Stimulated activated naive CD8-positive, alpha-beta T cell treated with anti-CD3 and anti-CD28 coated beads, Interleukin-15, Interleukin-2, amounts not matched to agents 100 ng/mL and 50 ng/mL, for 24 hours (primary cell): ENCODE measurements at regions not wholly inside any gene's neighbourhood (a gene's known extent, or its start where the extent isn't known, plus 50 kb on each side); places are given as distances from the start of the nearest gene placed in this dataset.

Experiments used
- H3K27ac Mint-ChIP-seq: one replicate; pipeline ENCODE4 v1.8.0; 2021; ENCODE audit warnings: mild to moderate bottlenecking, mixed read lengths
- H3K27me3 Mint-ChIP-seq: one replicate; pipeline ENCODE4 v1.8.0; 2021; ENCODE audit warnings: mixed read lengths
- H3K36me3 Mint-ChIP-seq: one replicate; pipeline ENCODE4 v1.8.0; 2021; ENCODE audit warnings: low read depth, mixed read lengths
- H3K4me1 Mint-ChIP-seq: one replicate; pipeline ENCODE4 v1.8.0; 2021; ENCODE audit warnings: low read depth, mixed read lengths
- H3K4me3 Mint-ChIP-seq: one replicate; pipeline ENCODE4 v1.8.0; 2021; ENCODE audit warnings: mild to moderate bottlenecking, mixed read lengths
- H3K9me3 Mint-ChIP-seq: one replicate; pipeline ENCODE4 v1.8.0; 2021; ENCODE audit warnings: mixed read lengths

DNA sequence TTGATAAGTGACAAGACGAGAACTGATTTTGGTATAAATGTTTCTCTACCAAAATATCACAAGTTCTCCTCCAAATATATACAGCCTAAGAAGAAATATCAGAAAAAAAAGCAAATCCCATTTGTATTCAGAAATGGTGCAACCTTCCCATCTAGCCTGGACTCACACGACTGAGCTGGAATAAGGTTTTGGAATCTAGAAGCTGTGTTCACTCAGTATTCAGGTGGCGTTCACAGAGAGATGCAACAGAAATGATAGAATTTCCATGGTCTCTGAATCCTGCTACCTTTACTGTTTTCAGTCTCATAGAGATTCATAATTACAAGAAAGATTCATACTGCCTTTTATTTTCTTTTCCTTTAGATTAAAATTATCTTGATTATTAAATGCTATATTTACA is 347.2 kb upstream of the TRIB2 start:
- no peaks in the 10 kb centered on the region for H3K4me1 Mint-ChIP-seq
- no peak overlapping the region for H3K27ac Mint-ChIP-seq
- H3K36me3 Mint-ChIP-seq, result peaks cover 4% of the 10 kb centered on the region
- no peak overlapping the region for H3K4me3 Mint-ChIP-seq
- no peaks in the 10 kb centered on the region for H3K27me3 Mint-ChIP-seq
- peaks cover 12% of the 10 kb centered on the region for H3K9me3 Mint-ChIP-seq

- H3K27ac Mint-ChIP-seq, result no peak overlapping the region
These were observed 340.7 kb upstream of the TRIB2 start for GRCh38 chr2:12376025-12376424.

GRCh38 chr2:12379143-12379542 is 337.6 kb upstream of the TRIB2 start:
- Mint-ChIP-seq H3K27ac (no peak overlapping the region), H3K4me1 (peaks cover 8% of the 10 kb centered on the region), H3K4me3 (no peak overlapping the region), H3K27me3 (no peaks in the 10 kb centered on the region), H3K9me3 (peaks cover 4% of the 10 kb centered on the region), H3K36me3 (no peaks in the 10 kb centered on the region)

More at GRCh38 chr2:12376025-12376424, 340.7 kb upstream of the TRIB2 start:
- Mint-ChIP-seq H3K4me3 (no peak overlapping the region), H3K4me1 (peaks cover 8% of the 10 kb centered on the region), H3K36me3 (no peaks in the 10 kb centered on the region), H3K27me3 (no peaks in the 10 kb centered on the region), H3K9me3 (no peaks in the 10 kb centered on the region)

DNA sequence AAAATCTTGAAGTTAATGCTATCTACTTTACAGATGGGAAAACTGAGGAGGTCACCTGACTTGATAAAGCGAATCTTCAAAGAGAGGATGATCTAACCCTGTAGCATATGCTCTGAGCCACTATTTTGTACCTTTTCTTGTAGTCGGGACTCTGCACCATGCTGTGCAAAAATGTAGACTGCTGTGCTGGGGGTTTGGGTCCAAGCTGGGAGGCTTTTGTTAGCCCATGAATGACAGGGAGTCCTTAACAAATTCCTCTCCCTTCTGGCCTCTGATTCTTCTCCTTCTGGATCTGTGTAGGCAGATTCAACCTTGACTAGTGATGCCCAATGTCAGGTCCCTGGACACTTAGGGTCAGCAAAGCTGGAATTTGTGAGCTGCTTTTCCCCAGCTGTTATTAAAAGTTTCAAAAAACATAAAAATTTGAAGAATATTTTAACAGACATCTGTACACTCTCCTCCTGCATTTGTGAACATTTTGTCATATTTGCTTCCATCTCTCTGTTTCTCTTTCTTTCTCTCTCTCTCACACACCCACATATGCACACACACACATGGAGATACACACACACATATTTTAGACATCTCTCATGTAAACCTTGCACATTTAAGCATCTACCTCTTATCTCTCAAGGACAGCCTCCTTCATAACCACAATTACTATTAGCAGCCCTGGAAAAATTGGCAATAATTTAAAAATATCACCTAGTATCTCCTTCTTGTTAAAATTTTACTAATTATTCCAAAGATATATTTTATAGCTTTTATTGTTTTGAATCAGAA is 335.0 kb upstream of the TRIB2 start:
- H3K27me3 Mint-ChIP-seq, result no peaks in the 10 kb centered on the region
- no peak overlapping the region for H3K27ac Mint-ChIP-seq
- no peak overlapping the region for H3K4me3 Mint-ChIP-seq
- H3K36me3 Mint-ChIP-seq, result no peaks in the 10 kb centered on the region
- no peaks in the 10 kb centered on the region for H3K4me1 Mint-ChIP-seq
- peaks cover 4% of the 10 kb centered on the region for H3K9me3 Mint-ChIP-seq

DNA sequence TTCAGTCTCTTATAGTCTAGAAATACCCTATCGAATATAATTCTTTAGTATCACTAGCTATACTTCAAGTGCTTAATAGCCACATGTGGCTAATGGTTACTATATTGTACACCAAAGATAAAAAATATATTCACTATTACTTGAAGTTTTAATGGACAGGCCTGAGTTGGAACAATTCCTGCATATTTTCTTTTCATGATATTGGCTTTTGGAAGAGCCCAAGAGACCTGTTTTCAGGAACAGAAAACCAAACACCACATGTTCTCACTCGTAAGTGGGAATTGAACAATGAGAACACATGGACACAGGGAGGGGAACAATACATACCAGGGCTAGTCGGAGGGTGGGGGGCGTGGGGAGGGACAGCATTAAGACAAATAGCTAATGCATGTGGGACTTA is 334.4 kb upstream of the TRIB2 start:
- H3K27me3 Mint-ChIP-seq, result no peaks in the 10 kb centered on the region
- no peaks in the 10 kb centered on the region for H3K36me3 Mint-ChIP-seq
- peaks cover 4% of the 10 kb centered on the region for H3K9me3 Mint-ChIP-seq

GRCh38 chr2:12389344-12390045 is 327.2 kb upstream of the TRIB2 start:
- Mint-ChIP-seq H3K27ac (no peak overlapping the region), H3K4me3 (no peak overlapping the region), H3K36me3 (no peaks in the 10 kb centered on the region), H3K27me3 (no peaks in the 10 kb centered on the region), H3K4me1 (peaks cover under 1% of the 10 kb centered on the region), H3K9me3 (no peaks in the 10 kb centered on the region)

More for the DNA sequence above, 334.4 kb upstream of the TRIB2 start:
- no peaks in the 10 kb centered on the region for H3K4me1 Mint-ChIP-seq
- H3K27ac Mint-ChIP-seq, result no peak overlapping the region
- no peak overlapping the region for H3K4me3 Mint-ChIP-seq

DNA sequence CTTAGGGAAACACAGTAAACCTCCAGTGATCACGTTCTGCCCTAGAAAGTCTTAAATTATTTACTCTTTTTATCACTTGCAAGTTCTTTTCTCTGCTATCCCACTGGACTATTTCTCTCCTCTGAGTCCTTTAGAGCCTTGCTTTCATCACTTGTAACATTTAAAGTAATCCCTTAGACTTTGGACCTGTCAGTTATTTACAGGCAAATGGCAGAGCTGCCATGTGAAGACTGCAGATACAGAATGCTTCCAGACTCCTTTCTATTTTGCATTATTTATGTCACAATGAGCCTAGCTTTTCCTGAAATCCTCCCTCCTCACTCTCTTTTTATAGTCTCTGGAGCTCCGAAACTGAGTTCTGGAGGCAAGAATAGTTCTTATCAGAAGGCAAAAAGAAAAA is 325.6 kb upstream of the TRIB2 start:
- no peaks in the 10 kb centered on the region for H3K36me3 Mint-ChIP-seq
- H3K4me1 Mint-ChIP-seq, result peaks cover 6% of the 10 kb centered on the region
- H3K4me3 Mint-ChIP-seq, result no peak overlapping the region
- H3K27me3 Mint-ChIP-seq, result no peaks in the 10 kb centered on the region
- no peaks in the 10 kb centered on the region for H3K9me3 Mint-ChIP-seq
- H3K27ac Mint-ChIP-seq, result no peak overlapping the region

GRCh38 chr2:12396699-12397098 is 320.0 kb upstream of the TRIB2 start:
- H3K36me3 Mint-ChIP-seq, result no peaks in the 10 kb centered on the region
- H3K9me3 Mint-ChIP-seq, result peaks cover under 1% of the 10 kb centered on the region
- peaks cover 4% of the 10 kb centered on the region for H3K27me3 Mint-ChIP-seq
- no peak overlapping the region for H3K27ac Mint-ChIP-seq
- H3K4me3 Mint-ChIP-seq, result no peak overlapping the region
- H3K4me1 Mint-ChIP-seq, result peaks cover 6% of the 10 kb centered on the region

- H3K4me1 Mint-ChIP-seq, result peaks cover 6% of the 10 kb centered on the region
- peaks cover 6% of the 10 kb centered on the region for H3K9me3 Mint-ChIP-seq
- H3K36me3 Mint-ChIP-seq, result peaks cover 3% of the 10 kb centered on the region
- peaks cover 4% of the 10 kb centered on the region for H3K27me3 Mint-ChIP-seq
- no peak overlapping the region for H3K27ac Mint-ChIP-seq
- H3K4me3 Mint-ChIP-seq, result no peak overlapping the region
These were observed 318.9 kb upstream of the TRIB2 start for GRCh38 chr2:12397854-12398253.

GRCh38 chr2:12399240-12399639 is 317.5 kb upstream of the TRIB2 start:
- Mint-ChIP-seq H3K9me3 (peaks cover 12% of the 10 kb centered on the region), H3K27me3 (peaks cover 4% of the 10 kb centered on the region), H3K36me3 (peaks cover 8% of the 10 kb centered on the region), H3K27ac (no peak overlapping the region), H3K4me3 (no peak overlapping the region), H3K4me1 (peaks cover 6% of the 10 kb centered on the region)

GRCh38 chr2:12400543-12400942 is 316.2 kb upstream of the TRIB2 start:
- no peaks in the 10 kb centered on the region for H3K4me1 Mint-ChIP-seq
- peaks cover 8% of the 10 kb centered on the region for H3K36me3 Mint-ChIP-seq
- no peak overlapping the region for H3K27ac Mint-ChIP-seq
- peaks cover 12% of the 10 kb centered on the region for H3K9me3 Mint-ChIP-seq
- H3K27me3 Mint-ChIP-seq, result peaks cover 4% of the 10 kb centered on the region
- H3K4me3 Mint-ChIP-seq, result no peak overlapping the region

GRCh38 chr2:12402440-12403139 is 314.1 kb upstream of the TRIB2 start:
- H3K9me3 Mint-ChIP-seq, result peaks cover 12% of the 10 kb centered on the region
- H3K4me1 Mint-ChIP-seq, result no peaks in the 10 kb centered on the region
- H3K36me3 Mint-ChIP-seq, result peaks cover 8% of the 10 kb centered on the region
- H3K27ac Mint-ChIP-seq, result no peak overlapping the region
- H3K4me3 Mint-ChIP-seq, result no peak overlapping the region
- peaks cover 4% of the 10 kb centered on the region for H3K27me3 Mint-ChIP-seq

DNA sequence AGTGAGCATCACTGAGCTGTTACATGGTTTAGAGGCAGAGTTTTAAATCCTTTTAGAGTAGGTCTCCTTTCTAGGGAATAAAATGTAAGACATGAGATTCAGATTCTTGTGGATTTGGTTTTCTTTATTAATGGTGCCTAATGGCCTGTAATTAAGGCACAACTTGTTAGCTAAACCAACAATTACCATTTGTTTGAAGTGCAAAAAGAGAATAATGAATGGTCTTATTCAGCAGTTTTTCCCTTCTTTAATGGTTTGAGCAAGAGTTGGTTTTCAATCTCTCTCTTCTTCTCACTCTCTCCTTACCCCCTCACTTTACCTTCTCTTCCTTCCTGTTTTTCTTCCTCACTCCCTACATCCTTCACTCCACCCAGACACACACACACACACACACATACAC is 312.2 kb upstream of the TRIB2 start:
- Mint-ChIP-seq H3K4me3 (no peak overlapping the region), H3K9me3 (peaks cover 12% of the 10 kb centered on the region), H3K27me3 (peaks cover 4% of the 10 kb centered on the region), H3K4me1 (no peaks in the 10 kb centered on the region), H3K36me3 (peaks cover 8% of the 10 kb centered on the region), H3K27ac (no peak overlapping the region)

GRCh38 chr2:12407160-12407559 is 309.6 kb upstream of the TRIB2 start:
- Mint-ChIP-seq H3K4me1 (peaks cover 11% of the 10 kb centered on the region), H3K27ac (no peak overlapping the region), H3K36me3 (peaks cover 6% of the 10 kb centered on the region), H3K4me3 (no peak overlapping the region), H3K9me3 (peaks cover 8% of the 10 kb centered on the region), H3K27me3 (no peaks in the 10 kb centered on the region)

DNA sequence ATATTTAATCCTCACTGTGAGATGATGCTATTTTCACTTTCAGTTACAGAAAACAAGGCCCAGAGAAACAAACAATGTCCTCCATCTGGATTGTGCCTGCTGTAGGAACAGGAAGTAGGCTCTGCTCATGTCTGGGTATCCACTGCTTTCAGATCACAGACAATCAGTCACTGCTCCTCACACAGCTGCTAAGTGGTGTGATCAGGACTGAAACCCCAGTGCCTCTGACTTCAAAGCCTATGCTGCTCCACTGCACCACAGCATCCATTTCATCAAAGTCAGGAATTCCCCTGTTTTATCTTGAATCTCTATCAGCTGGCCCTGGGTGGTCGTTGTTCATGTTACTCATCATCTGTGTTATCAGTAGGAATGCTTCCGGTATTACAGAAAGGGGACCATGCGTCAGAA is 303.8 kb upstream of the TRIB2 start:
- Mint-ChIP-seq H3K36me3 (no peaks in the 10 kb centered on the region), H3K27me3 (no peaks in the 10 kb centered on the region), H3K9me3 (no peaks in the 10 kb centered on the region), H3K4me3 (peak overlapping the region; percentile 56), H3K27ac (peak overlapping the region; percentile 54), H3K4me1 (peaks cover 60% of the 10 kb centered on the region)
